ENCODE measurements at regions not wholly inside any gene's neighbourhood (a gene's known extent, or its start where the extent isn't known, plus 50 kb on each side); places are given as distances from the start of the nearest gene placed in this dataset.
"Not testable (repeated sequence)": the region's sequence is repeated elsewhere in the genome, so short reads cannot be mapped to it uniquely, and the experiment has no call there.

DNA sequence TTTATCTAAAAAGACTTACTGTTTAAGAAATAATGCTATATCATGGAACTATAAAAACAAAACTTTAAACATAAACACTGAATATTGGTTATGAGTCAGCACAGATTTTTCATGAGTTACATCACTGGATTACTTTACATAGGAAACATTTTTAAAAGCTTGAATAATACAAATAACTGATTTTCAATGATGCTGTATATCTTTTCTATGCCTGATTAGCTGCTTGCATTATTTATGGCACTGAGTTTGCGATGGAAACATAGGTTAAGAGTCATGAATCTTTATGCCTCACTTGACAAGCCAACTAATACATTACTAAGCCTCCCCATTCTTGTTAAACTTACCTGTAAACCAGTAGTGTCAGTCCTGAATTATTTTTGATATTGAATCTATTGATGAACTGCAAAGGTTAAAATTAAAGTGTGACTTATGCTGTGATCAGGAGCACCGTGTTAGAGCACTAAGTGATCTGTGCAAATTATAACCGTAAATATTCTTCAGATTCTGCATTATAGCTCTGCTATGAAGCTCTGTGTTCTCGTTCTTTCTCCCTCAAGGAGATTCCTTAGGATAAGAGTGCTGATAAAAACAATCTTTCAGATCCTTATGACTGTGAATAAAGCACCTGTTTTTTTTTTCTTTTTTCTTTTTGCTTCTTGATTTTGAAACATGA lies 437.3 kb upstream of the BCHE start:
- Histone ChIP-seq H3K4me3 (ENCODE audit: low read length) (no peak overlapping the region), H3K36me3 (ENCODE audit: control insufficient read depth, insufficient read depth, low read length) (no peaks in the 10 kb centered on the region), H3K9me3 (ENCODE audit: control insufficient read depth, insufficient read depth, low read length) (no peaks in the 10 kb centered on the region), H3K27me3 (ENCODE audit: control insufficient read depth, insufficient read depth, low read length) (no peaks in the 10 kb centered on the region), H3K27ac (ENCODE audit: low read length) (no peak overlapping the region), H3K4me1 (ENCODE audit: control insufficient read depth, insufficient read depth, low read length) (no peaks in the 10 kb centered on the region)
- WGBS (ENCODE audit: insufficient coverage, insufficient read length), result no CpG with 5 or more reads among the region's 4 CpGs
- DNase-seq (ENCODE audit: low read depth, low spot score), result no peak

DNA sequence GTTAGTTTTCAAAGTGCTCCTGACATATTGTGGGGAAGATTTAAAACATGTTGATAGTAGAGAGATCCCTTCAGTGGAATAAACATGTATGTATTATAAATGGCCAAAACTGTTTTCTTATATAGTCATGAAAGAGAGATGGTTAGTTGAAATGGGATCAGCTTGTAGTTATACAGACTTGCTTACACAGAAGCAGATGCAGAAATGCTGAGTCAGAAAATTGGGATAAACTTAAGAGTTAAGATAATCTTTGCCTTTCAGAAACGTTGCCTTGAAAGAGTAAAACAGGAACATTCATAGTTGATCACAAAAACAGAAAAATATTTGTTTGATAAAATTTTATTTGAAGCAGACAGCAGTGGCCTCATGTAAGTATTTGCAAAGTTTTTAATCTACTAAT lies 433.2 kb upstream of the BCHE start:
- Histone ChIP-seq H3K4me3 (ENCODE audit: low read length) (no peak overlapping the region), H3K27ac (ENCODE audit: low read length) (no peak overlapping the region), H3K9me3 (ENCODE audit: control insufficient read depth, insufficient read depth, low read length) (no peaks in the 10 kb centered on the region), H3K27me3 (ENCODE audit: control insufficient read depth, insufficient read depth, low read length) (no peaks in the 10 kb centered on the region), H3K4me1 (ENCODE audit: control insufficient read depth, insufficient read depth, low read length) (no peaks in the 10 kb centered on the region), H3K36me3 (ENCODE audit: control insufficient read depth, insufficient read depth, low read length) (no peaks in the 10 kb centered on the region)
- WGBS (ENCODE audit: insufficient coverage, insufficient read length), result no CpG with 5 or more reads among the region's 1 CpG
- no peak for DNase-seq (ENCODE audit: low read depth, low spot score)

DNA sequence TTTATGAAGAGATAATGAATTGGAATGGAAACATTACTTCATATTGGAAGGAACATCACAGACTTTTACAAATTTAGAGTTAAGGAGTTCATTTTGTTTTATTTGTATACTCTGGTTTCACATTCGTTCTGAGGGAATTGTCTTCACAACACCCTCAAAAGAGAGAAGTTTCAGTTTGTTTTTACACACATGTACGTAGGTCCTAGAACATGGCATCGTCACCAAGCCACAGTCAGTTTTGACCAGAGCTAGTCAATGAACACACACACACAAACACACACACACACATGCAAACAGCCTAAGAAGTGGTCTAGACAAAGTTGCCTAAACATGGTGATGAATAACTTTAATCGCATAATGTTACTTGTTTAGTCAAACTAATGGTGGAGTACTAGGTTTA lies 427.9 kb upstream of the BCHE start:
- DNase-seq (ENCODE audit: low read depth, low spot score), result no peak
- Histone ChIP-seq H3K4me1 (ENCODE audit: control insufficient read depth, insufficient read depth, low read length) (no peaks in the 10 kb centered on the region), H3K36me3 (ENCODE audit: control insufficient read depth, insufficient read depth, low read length) (no peaks in the 10 kb centered on the region), H3K4me3 (ENCODE audit: low read length) (no peak overlapping the region), H3K27ac (ENCODE audit: low read length) (no peak overlapping the region), H3K27me3 (ENCODE audit: control insufficient read depth, insufficient read depth, low read length) (no peaks in the 10 kb centered on the region), H3K9me3 (ENCODE audit: control insufficient read depth, insufficient read depth, low read length) (no peaks in the 10 kb centered on the region)
- WGBS (ENCODE audit: insufficient coverage, insufficient read length), result no CpG with 5 or more reads among the region's 4 CpGs

DNA sequence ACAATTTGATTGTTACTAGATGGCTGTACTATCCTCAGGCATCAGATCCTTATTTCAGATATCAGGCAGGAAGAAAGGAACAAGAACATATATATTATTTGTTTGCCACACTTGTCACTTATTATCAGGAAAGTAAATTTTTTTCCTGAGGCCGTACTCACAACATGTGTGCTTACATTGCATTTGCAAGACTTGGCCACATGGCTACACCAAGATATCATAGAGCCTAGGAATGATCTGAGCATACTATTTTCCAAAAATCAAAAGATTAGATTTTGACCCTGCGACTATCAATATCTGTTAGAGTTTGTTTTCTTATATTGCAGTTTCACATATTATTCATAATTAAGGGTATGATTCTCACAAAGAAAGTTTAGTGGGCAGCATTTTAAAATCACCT lies 426.2 kb upstream of the BCHE start:
- no CpG with 5 or more reads among the region's 2 CpGs for WGBS (ENCODE audit: insufficient coverage, insufficient read length)
- Histone ChIP-seq H3K27ac (ENCODE audit: low read length) (no peak overlapping the region), H3K4me3 (ENCODE audit: low read length) (no peak overlapping the region), H3K4me1 (ENCODE audit: control insufficient read depth, insufficient read depth, low read length) (no peaks in the 10 kb centered on the region), H3K27me3 (ENCODE audit: control insufficient read depth, insufficient read depth, low read length) (no peaks in the 10 kb centered on the region), H3K36me3 (ENCODE audit: control insufficient read depth, insufficient read depth, low read length) (no peaks in the 10 kb centered on the region), H3K9me3 (ENCODE audit: control insufficient read depth, insufficient read depth, low read length) (no peaks in the 10 kb centered on the region)
- no peak for DNase-seq (ENCODE audit: low read depth, low spot score)

DNA sequence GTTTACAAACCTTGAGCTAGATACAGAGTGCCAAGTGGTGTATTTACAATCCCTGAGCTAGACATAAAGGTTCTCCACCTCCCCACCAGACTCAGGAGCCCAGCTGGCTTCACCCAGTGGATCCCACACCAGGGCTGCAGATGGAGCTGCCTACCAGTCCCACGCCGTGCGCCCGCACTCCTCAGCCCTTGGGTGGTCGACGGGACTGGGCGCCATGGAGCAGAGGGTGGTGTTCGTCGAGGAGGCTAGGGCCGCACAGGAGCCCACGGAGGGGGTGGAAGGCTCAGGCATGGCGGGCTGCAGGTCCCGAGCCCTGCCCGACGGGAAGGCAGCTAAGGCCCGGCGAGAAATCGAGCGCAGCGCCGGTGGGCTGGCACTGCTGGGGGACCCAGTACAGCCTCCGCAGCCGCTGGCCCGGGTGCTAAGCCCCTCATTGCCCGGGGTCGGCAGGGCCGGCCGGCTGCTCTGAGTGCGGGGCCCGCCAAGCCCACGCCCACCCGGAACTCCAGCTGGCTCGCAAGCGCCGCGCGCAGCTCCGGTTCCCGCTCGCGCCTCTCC lies 421.1 kb upstream of the BCHE start:
- not testable (repeated sequence) for H3K4me3 ChIP-seq (ENCODE audit: low read length); H3K4me1 ChIP-seq (ENCODE audit: control insufficient read depth, insufficient read depth, low read length); H3K36me3 ChIP-seq (ENCODE audit: control insufficient read depth, insufficient read depth, low read length); DNase-seq (ENCODE audit: low read depth, low spot score); H3K9me3 ChIP-seq (ENCODE audit: control insufficient read depth, insufficient read depth, low read length); H3K27ac ChIP-seq (ENCODE audit: low read length); H3K27me3 ChIP-seq (ENCODE audit: control insufficient read depth, insufficient read depth, low read length)
- no CpG with 5 or more reads among the region's 41 CpGs for WGBS (ENCODE audit: insufficient coverage, insufficient read length)

DNA sequence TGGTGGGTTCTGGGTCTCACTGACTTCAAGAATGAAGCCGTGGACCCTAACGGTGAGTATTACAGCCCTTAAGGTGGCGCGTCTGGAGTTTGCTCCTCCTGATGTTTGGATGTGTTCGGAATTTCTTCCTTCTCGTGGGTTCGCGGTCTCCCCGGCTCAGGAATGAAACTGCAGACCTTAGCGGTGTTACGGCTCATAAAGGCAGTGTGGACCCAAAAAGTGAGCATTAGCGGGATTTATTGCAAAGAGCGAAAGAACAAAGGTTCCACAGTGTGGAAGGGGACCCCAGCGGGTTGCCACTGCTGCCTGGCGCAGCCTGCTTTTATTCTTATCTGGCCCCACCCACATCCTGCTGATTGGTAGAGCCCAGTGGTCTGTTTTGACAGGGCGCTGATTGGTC lies 420.5 kb upstream of the BCHE start:
- Histone ChIP-seq H3K9me3 (ENCODE audit: control insufficient read depth, insufficient read depth, low read length) (no peaks in the 10 kb centered on the region), H3K36me3 (ENCODE audit: control insufficient read depth, insufficient read depth, low read length) (no peaks in the 10 kb centered on the region), H3K4me1 (ENCODE audit: control insufficient read depth, insufficient read depth, low read length) (no peaks in the 10 kb centered on the region), H3K27ac (ENCODE audit: low read length) (no peak overlapping the region), H3K4me3 (ENCODE audit: low read length) (no peak overlapping the region), H3K27me3 (ENCODE audit: control insufficient read depth, insufficient read depth, low read length) (no peaks in the 10 kb centered on the region)
- no CpG with 5 or more reads among the region's 16 CpGs for WGBS (ENCODE audit: insufficient coverage, insufficient read length)
- no peak for DNase-seq (ENCODE audit: low read depth, low spot score)

DNA sequence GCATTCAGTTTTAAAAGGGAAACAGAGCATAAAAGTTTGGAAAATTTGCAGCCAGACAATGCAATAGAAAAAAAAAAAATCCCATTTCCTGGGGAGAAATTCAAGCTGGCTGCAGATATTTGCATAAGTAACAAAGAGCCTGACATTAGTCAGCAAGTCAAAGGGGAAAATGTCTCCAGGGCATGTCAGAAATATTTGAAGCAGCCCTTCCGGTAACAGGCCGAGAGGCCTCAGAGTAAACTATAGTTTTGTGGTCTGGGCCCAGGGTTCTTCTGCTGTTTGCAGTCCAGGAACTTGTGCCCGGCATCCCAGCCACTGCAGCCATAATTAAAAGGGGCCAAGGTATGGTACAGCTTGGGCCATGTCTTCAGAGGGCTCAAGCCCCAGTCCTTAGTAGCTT lies 411.6 kb upstream of the BCHE start:
- no CpG with 5 or more reads among the region's 3 CpGs for WGBS (ENCODE audit: insufficient coverage, insufficient read length)
- DNase-seq (ENCODE audit: low read depth, low spot score), result no peak
- Histone ChIP-seq H3K27ac (ENCODE audit: low read length) (no peak overlapping the region), H3K4me1 (ENCODE audit: control insufficient read depth, insufficient read depth, low read length) (no peaks in the 10 kb centered on the region), H3K27me3 (ENCODE audit: control insufficient read depth, insufficient read depth, low read length) (no peaks in the 10 kb centered on the region), H3K36me3 (ENCODE audit: control insufficient read depth, insufficient read depth, low read length) (no peaks in the 10 kb centered on the region), H3K9me3 (ENCODE audit: control insufficient read depth, insufficient read depth, low read length) (no peaks in the 10 kb centered on the region), H3K4me3 (ENCODE audit: low read length) (no peak overlapping the region)

DNA sequence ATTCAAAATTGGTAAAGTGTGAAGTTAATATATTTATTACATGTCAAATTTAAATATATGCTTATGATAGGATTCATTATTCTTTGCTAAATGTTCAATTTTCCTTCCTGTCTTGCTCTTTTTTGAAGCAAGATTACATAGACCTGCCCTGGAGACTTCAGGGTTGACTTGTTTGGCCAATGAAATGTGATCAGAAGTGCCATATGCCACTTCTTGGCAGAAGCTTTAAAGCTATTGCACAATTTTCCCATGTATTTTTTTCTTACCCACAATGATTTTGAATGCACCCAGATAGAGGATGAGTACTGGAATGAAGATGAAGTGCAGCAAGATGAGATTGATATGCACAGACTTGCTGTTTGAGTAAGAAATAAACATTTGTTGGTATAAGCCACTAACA lies 406.3 kb upstream of the BCHE start:
- DNase-seq (ENCODE audit: low read depth, low spot score), result no peak

DNA sequence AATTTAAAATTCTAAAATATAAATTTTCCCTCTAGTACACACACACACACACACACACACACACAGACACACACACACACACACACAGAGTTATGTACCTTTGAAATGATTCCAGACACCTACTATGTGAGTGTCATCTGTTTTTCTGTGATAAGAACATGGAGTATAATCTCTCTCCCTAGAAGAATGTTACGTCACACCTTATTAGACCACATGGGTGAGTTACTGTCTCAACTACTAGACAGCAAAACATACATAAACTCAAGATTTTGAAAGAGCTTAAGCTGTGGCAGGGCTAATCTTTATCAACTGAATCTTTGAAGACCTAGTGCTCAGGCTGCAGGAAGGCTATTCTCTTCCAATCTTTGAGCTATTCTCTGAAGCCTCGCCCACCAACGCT lies 385.9 kb upstream of the BCHE start:
- H3K4me1 ChIP-seq (ENCODE audit: control insufficient read depth, insufficient read depth, low read length), result no peaks in the 10 kb centered on the region
- H3K27me3 ChIP-seq (ENCODE audit: control insufficient read depth, insufficient read depth, low read length), result no peaks in the 10 kb centered on the region
- H3K4me3 ChIP-seq (ENCODE audit: low read length), result no peak overlapping the region
- no CpG with 5 or more reads among the region's 3 CpGs for WGBS (ENCODE audit: insufficient coverage, insufficient read length)
- no peak overlapping the region for H3K27ac ChIP-seq (ENCODE audit: low read length)
- no peaks in the 10 kb centered on the region for H3K9me3 ChIP-seq (ENCODE audit: control insufficient read depth, insufficient read depth, low read length)
- no peak for DNase-seq (ENCODE audit: low read depth, low spot score)
- no peaks in the 10 kb centered on the region for H3K36me3 ChIP-seq (ENCODE audit: control insufficient read depth, insufficient read depth, low read length)

More for the DNA sequence above, 406.3 kb upstream of the BCHE start:
- Histone ChIP-seq H3K9me3 (ENCODE audit: control insufficient read depth, insufficient read depth, low read length) (no peaks in the 10 kb centered on the region), H3K4me1 (ENCODE audit: control insufficient read depth, insufficient read depth, low read length) (no peaks in the 10 kb centered on the region), H3K27me3 (ENCODE audit: control insufficient read depth, insufficient read depth, low read length) (no peaks in the 10 kb centered on the region), H3K27ac (ENCODE audit: low read length) (no peak overlapping the region), H3K36me3 (ENCODE audit: control insufficient read depth, insufficient read depth, low read length) (no peaks in the 10 kb centered on the region), H3K4me3 (ENCODE audit: low read length) (no peak overlapping the region)

DNA sequence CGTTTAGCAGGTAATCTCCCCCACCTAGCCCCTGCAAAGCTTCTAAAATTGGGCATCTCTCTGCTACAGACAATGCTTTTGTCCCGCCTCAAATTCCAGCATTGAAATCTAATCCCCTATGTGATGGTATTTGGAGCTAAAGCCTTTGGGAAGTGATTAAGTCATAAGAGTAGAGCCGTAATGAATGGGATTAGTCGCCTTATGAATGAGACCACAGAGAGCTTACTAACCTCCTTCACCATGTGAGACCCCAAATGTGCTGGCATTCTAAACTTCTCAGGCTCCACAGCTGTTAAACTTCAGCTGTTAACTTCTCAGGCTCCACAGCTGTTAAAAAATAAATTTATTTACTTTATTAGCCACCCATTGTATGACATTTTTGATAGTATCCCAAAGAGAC lies 374.2 kb upstream of the BCHE start:
- DNase-seq (ENCODE audit: low read depth, low spot score), result no peak
- Histone ChIP-seq H3K4me1 (ENCODE audit: control insufficient read depth, insufficient read depth, low read length) (no peaks in the 10 kb centered on the region), H3K27ac (ENCODE audit: low read length) (no peak overlapping the region), H3K27me3 (ENCODE audit: control insufficient read depth, insufficient read depth, low read length) (no peaks in the 10 kb centered on the region), H3K4me3 (ENCODE audit: low read length) (no peak overlapping the region), H3K9me3 (ENCODE audit: control insufficient read depth, insufficient read depth, low read length) (no peaks in the 10 kb centered on the region), H3K36me3 (ENCODE audit: control insufficient read depth, insufficient read depth, low read length) (no peaks in the 10 kb centered on the region)
- WGBS (ENCODE audit: insufficient coverage, insufficient read length), result no CpG with 5 or more reads among the region's 4 CpGs

DNA sequence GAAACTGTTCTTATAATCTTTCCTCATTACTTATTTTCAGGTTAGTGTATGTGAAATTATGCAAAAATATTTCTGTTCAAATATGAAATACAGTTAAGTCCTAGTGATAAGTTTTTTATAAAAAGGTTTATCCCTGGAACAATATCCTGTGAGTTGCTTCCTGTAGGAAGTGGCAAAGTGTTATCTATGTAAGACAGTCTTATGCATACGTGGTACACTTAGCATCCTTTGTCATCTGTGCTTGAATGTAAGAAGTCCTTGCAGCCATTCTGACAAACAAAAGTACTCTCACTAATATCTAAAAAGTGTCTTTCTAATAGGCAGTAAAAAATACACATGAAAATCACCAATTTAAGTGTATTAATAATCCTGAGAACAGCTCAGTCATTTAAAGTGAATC lies 372.5 kb upstream of the BCHE start:
- no peak for DNase-seq (ENCODE audit: low read depth, low spot score)

More for the DNA sequence above, 372.5 kb upstream of the BCHE start:
- no peaks in the 10 kb centered on the region for H3K36me3 ChIP-seq (ENCODE audit: control insufficient read depth, insufficient read depth, low read length)
- H3K9me3 ChIP-seq (ENCODE audit: control insufficient read depth, insufficient read depth, low read length), result no peaks in the 10 kb centered on the region
- no peak overlapping the region for H3K27ac ChIP-seq (ENCODE audit: low read length)
- H3K4me3 ChIP-seq (ENCODE audit: low read length), result no peak overlapping the region
- H3K27me3 ChIP-seq (ENCODE audit: control insufficient read depth, insufficient read depth, low read length), result no peaks in the 10 kb centered on the region
- no CpG with 5 or more reads among the region's 1 CpG for WGBS (ENCODE audit: insufficient coverage, insufficient read length)
- H3K4me1 ChIP-seq (ENCODE audit: control insufficient read depth, insufficient read depth, low read length), result no peaks in the 10 kb centered on the region

All from iPS DF 6.9 (cell line).